ENCODE measurements at regions not wholly inside any gene's neighbourhood (a gene's known extent, or its start where the extent isn't known, plus 50 kb on each side); places are given as distances from the start of the nearest gene placed in this dataset.
"Not testable (repeated sequence)": the region's sequence is repeated elsewhere in the genome, so short reads cannot be mapped to it uniquely, and the experiment has no call there.

GRCh38 chr15:20232457-20232856 is 309.1 kb downstream of the GOLGA6L6 start:
- H3K27me3 ChIP-seq (ENCODE audit: insufficient read depth, low read length); H4K20me1 ChIP-seq (ENCODE audit: insufficient read depth, low read length); H3K9me2 ChIP-seq (ENCODE audit: low read depth, low read length); H3K9ac ChIP-seq (ENCODE audit: low read length); H3K79me2 ChIP-seq (ENCODE audit: insufficient read depth, low read length); H3K36me3 ChIP-seq (ENCODE audit: insufficient read depth, low read length); H2AFZ ChIP-seq (ENCODE audit: low read length); H3K4me3 ChIP-seq (ENCODE audit: low read depth, low read length, poor library complexity, severe bottlenecking); H3K4me1 ChIP-seq (ENCODE audit: insufficient read depth, low read length, severe bottlenecking); H3F3A ChIP-seq (ENCODE audit: insufficient read depth, low read length); H3K4me2 ChIP-seq (ENCODE audit: low read length); H3K9me3 ChIP-seq (ENCODE audit: low read length); H3K27ac ChIP-seq (ENCODE audit: low read depth, low read length, poor library complexity, severe bottlenecking): not testable (repeated sequence)

GRCh38 chr15:20230656-20231055 is 310.9 kb downstream of the GOLGA6L6 start:
- H3K27ac ChIP-seq (ENCODE audit: low read depth, low read length, poor library complexity, severe bottlenecking); H3K9me2 ChIP-seq (ENCODE audit: low read depth, low read length); H3K9ac ChIP-seq (ENCODE audit: low read length); H3F3A ChIP-seq (ENCODE audit: insufficient read depth, low read length); H3K4me2 ChIP-seq (ENCODE audit: low read length); H4K20me1 ChIP-seq (ENCODE audit: insufficient read depth, low read length); H3K79me2 ChIP-seq (ENCODE audit: insufficient read depth, low read length); H3K27me3 ChIP-seq (ENCODE audit: insufficient read depth, low read length); H2AFZ ChIP-seq (ENCODE audit: low read length); H3K36me3 ChIP-seq (ENCODE audit: insufficient read depth, low read length); H3K4me1 ChIP-seq (ENCODE audit: insufficient read depth, low read length, severe bottlenecking); H3K9me3 ChIP-seq (ENCODE audit: low read length); H3K4me3 ChIP-seq (ENCODE audit: low read depth, low read length, poor library complexity, severe bottlenecking): not testable (repeated sequence)

- H4K20me1 ChIP-seq (ENCODE audit: insufficient read depth, low read length); H3K4me2 ChIP-seq (ENCODE audit: low read length); H3K4me3 ChIP-seq (ENCODE audit: low read depth, low read length, poor library complexity, severe bottlenecking); H3K4me1 ChIP-seq (ENCODE audit: insufficient read depth, low read length, severe bottlenecking); H3K79me2 ChIP-seq (ENCODE audit: insufficient read depth, low read length); H2AFZ ChIP-seq (ENCODE audit: low read length); H3K9ac ChIP-seq (ENCODE audit: low read length); H3K9me3 ChIP-seq (ENCODE audit: low read length); H3K36me3 ChIP-seq (ENCODE audit: insufficient read depth, low read length); H3K27me3 ChIP-seq (ENCODE audit: insufficient read depth, low read length); H3F3A ChIP-seq (ENCODE audit: insufficient read depth, low read length); H3K9me2 ChIP-seq (ENCODE audit: low read depth, low read length); H3K27ac ChIP-seq (ENCODE audit: low read depth, low read length, poor library complexity, severe bottlenecking): not testable (repeated sequence)
Observed at GRCh38 chr15:20228791-20229190, 312.8 kb downstream of the GOLGA6L6 start.

GRCh38 chr15:20227119-20227853 is 314.3 kb downstream of the GOLGA6L6 start:
- not testable (repeated sequence) for H3K9me2 ChIP-seq (ENCODE audit: low read depth, low read length); H3K27me3 ChIP-seq (ENCODE audit: insufficient read depth, low read length); H3K36me3 ChIP-seq (ENCODE audit: insufficient read depth, low read length); H3K4me1 ChIP-seq (ENCODE audit: insufficient read depth, low read length, severe bottlenecking); H3K9me3 ChIP-seq (ENCODE audit: low read length); H3K4me2 ChIP-seq (ENCODE audit: low read length); H4K20me1 ChIP-seq (ENCODE audit: insufficient read depth, low read length); H3F3A ChIP-seq (ENCODE audit: insufficient read depth, low read length); H2AFZ ChIP-seq (ENCODE audit: low read length); H3K9ac ChIP-seq (ENCODE audit: low read length); H3K4me3 ChIP-seq (ENCODE audit: low read depth, low read length, poor library complexity, severe bottlenecking); H3K79me2 ChIP-seq (ENCODE audit: insufficient read depth, low read length); H3K27ac ChIP-seq (ENCODE audit: low read depth, low read length, poor library complexity, severe bottlenecking)

- not testable (repeated sequence) for H3K9me3 ChIP-seq (ENCODE audit: low read length); H2AFZ ChIP-seq (ENCODE audit: low read length)
Observed at GRCh38 chr15:20226531-20226930, 315.1 kb downstream of the GOLGA6L6 start.

GRCh38 chr15:20221063-20221462 is 320.5 kb downstream of the GOLGA6L6 start:
- not testable (repeated sequence) for H3K4me3 ChIP-seq (ENCODE audit: low read depth, low read length, poor library complexity, severe bottlenecking); H3K4me2 ChIP-seq (ENCODE audit: low read length); H3K9ac ChIP-seq (ENCODE audit: low read length); H3K79me2 ChIP-seq (ENCODE audit: insufficient read depth, low read length); H4K20me1 ChIP-seq (ENCODE audit: insufficient read depth, low read length); H3K9me2 ChIP-seq (ENCODE audit: low read depth, low read length); H3F3A ChIP-seq (ENCODE audit: insufficient read depth, low read length); H3K36me3 ChIP-seq (ENCODE audit: insufficient read depth, low read length); H3K4me1 ChIP-seq (ENCODE audit: insufficient read depth, low read length, severe bottlenecking); H3K27ac ChIP-seq (ENCODE audit: low read depth, low read length, poor library complexity, severe bottlenecking); H3K27me3 ChIP-seq (ENCODE audit: insufficient read depth, low read length); H3K9me3 ChIP-seq (ENCODE audit: low read length); H2AFZ ChIP-seq (ENCODE audit: low read length)

More at GRCh38 chr15:20226531-20226930, 315.1 kb downstream of the GOLGA6L6 start:
- H3K79me2 ChIP-seq (ENCODE audit: insufficient read depth, low read length); H3K4me2 ChIP-seq (ENCODE audit: low read length); H4K20me1 ChIP-seq (ENCODE audit: insufficient read depth, low read length); H3K4me1 ChIP-seq (ENCODE audit: insufficient read depth, low read length, severe bottlenecking); H3K9me2 ChIP-seq (ENCODE audit: low read depth, low read length); H3K27me3 ChIP-seq (ENCODE audit: insufficient read depth, low read length); H3K36me3 ChIP-seq (ENCODE audit: insufficient read depth, low read length); H3K4me3 ChIP-seq (ENCODE audit: low read depth, low read length, poor library complexity, severe bottlenecking); H3K27ac ChIP-seq (ENCODE audit: low read depth, low read length, poor library complexity, severe bottlenecking); H3F3A ChIP-seq (ENCODE audit: insufficient read depth, low read length); H3K9ac ChIP-seq (ENCODE audit: low read length): not testable (repeated sequence)

- not testable (repeated sequence) for H3K36me3 ChIP-seq (ENCODE audit: insufficient read depth, low read length); H3K4me3 ChIP-seq (ENCODE audit: low read depth, low read length, poor library complexity, severe bottlenecking)
Observed at GRCh38 chr15:20219171-20219570, 322.4 kb downstream of the GOLGA6L6 start.

GRCh38 chr15:20215700-20216099 is 325.9 kb downstream of the GOLGA6L6 start:
- H4K20me1 ChIP-seq (ENCODE audit: insufficient read depth, low read length); H3K27ac ChIP-seq (ENCODE audit: low read depth, low read length, poor library complexity, severe bottlenecking); H3F3A ChIP-seq (ENCODE audit: insufficient read depth, low read length); H3K9me2 ChIP-seq (ENCODE audit: low read depth, low read length); H3K9ac ChIP-seq (ENCODE audit: low read length); H3K27me3 ChIP-seq (ENCODE audit: insufficient read depth, low read length); H3K4me1 ChIP-seq (ENCODE audit: insufficient read depth, low read length, severe bottlenecking); H3K4me2 ChIP-seq (ENCODE audit: low read length); H2AFZ ChIP-seq (ENCODE audit: low read length); H3K79me2 ChIP-seq (ENCODE audit: insufficient read depth, low read length); H3K36me3 ChIP-seq (ENCODE audit: insufficient read depth, low read length); H3K4me3 ChIP-seq (ENCODE audit: low read depth, low read length, poor library complexity, severe bottlenecking); H3K9me3 ChIP-seq (ENCODE audit: low read length): not testable (repeated sequence)

More at GRCh38 chr15:20219171-20219570, 322.4 kb downstream of the GOLGA6L6 start:
- not testable (repeated sequence) for H3K27ac ChIP-seq (ENCODE audit: low read depth, low read length, poor library complexity, severe bottlenecking); H2AFZ ChIP-seq (ENCODE audit: low read length); H3K4me1 ChIP-seq (ENCODE audit: insufficient read depth, low read length, severe bottlenecking); H4K20me1 ChIP-seq (ENCODE audit: insufficient read depth, low read length); H3F3A ChIP-seq (ENCODE audit: insufficient read depth, low read length); H3K9me2 ChIP-seq (ENCODE audit: low read depth, low read length); H3K27me3 ChIP-seq (ENCODE audit: insufficient read depth, low read length); H3K9me3 ChIP-seq (ENCODE audit: low read length); H3K79me2 ChIP-seq (ENCODE audit: insufficient read depth, low read length); H3K4me2 ChIP-seq (ENCODE audit: low read length); H3K9ac ChIP-seq (ENCODE audit: low read length)
